HCEC 1CT (cell line): ENCODE measurements at regions not wholly inside any gene's neighbourhood (a gene's known extent, or its start where the extent isn't known, plus 50 kb on each side); places are given as distances from the start of the nearest gene placed in this dataset.
A peak's percentile ranks its signal among the peaks of the same experiment; 100 is the strongest.
"Not testable (repeated sequence)": the region's sequence is repeated elsewhere in the genome, so short reads cannot be mapped to it uniquely, and the experiment has no call there.

Experiments used
- DNase-seq: peaks from one replicate; pipeline ENCODE4 v3.0.0-alpha.2; 2017

- DNase-seq, result no peak
Observed at GRCh38 chr12:34097213-34097612, 74.9 kb downstream of the ALG10 start.

- DNase-seq, result no peak
Observed at GRCh38 chr12:34105392-34105933, 83.2 kb downstream of the ALG10 start.

- DNase-seq, result no peak
Observed at GRCh38 chr12:34106172-34106571, 83.9 kb downstream of the ALG10 start.

GRCh38 chr12:34107016-34107415 is 84.7 kb downstream of the ALG10 start:
- no peak for DNase-seq

- DNase-seq, result no peak
Observed at GRCh38 chr12:34107781-34108404, 85.6 kb downstream of the ALG10 start.

- no peak for DNase-seq
Observed at GRCh38 chr12:34108405-34108803, 86.1 kb downstream of the ALG10 start.

- no peak for DNase-seq
Observed at GRCh38 chr12:34108967-34109366, 86.7 kb downstream of the ALG10 start.

GRCh38 chr12:34109390-34109789 is 87.1 kb downstream of the ALG10 start:
- DNase-seq, result no peak

GRCh38 chr12:34109909-34110531 is 87.7 kb downstream of the ALG10 start:
- not testable (repeated sequence) for DNase-seq

- DNase-seq, result no peak
Observed at GRCh38 chr12:34119366-34119765, 97.1 kb downstream of the ALG10 start.

GRCh38 chr12:34121360-34121759 is 99.1 kb downstream of the ALG10 start:
- DNase-seq, result no peak

GRCh38 chr12:34123092-34123491 is 100.8 kb downstream of the ALG10 start:
- DNase-seq, result peak; percentile 27

- DNase-seq, result no peak
Observed at GRCh38 chr12:34124608-34125007, 102.3 kb downstream of the ALG10 start.

- no peak for DNase-seq
Observed at GRCh38 chr12:34126239-34126641, 103.9 kb downstream of the ALG10 start.

GRCh38 chr12:34126805-34127204 is 104.5 kb downstream of the ALG10 start:
- no peak for DNase-seq

- not testable (repeated sequence) for DNase-seq
Observed at GRCh38 chr12:34127379-34127778, 105.1 kb downstream of the ALG10 start.

- DNase-seq, result no peak
Observed at GRCh38 chr12:34142430-34142829, 120.1 kb downstream of the ALG10 start.

GRCh38 chr12:34151019-34151418 is 128.7 kb downstream of the ALG10 start:
- no peak for DNase-seq

- no peak for DNase-seq
Observed at GRCh38 chr12:34163443-34163842, 141.1 kb downstream of the ALG10 start.

- DNase-seq, result no peak
Observed at GRCh38 chr12:34166427-34167060, 144.2 kb downstream of the ALG10 start.

GRCh38 chr12:34168507-34168906 is 146.2 kb downstream of the ALG10 start:
- DNase-seq, result not testable (repeated sequence)

GRCh38 chr12:34186492-34186891 is 164.2 kb downstream of the ALG10 start:
- no peak for DNase-seq

- no peak for DNase-seq
Observed at GRCh38 chr12:34188974-34189373, 166.7 kb downstream of the ALG10 start.

GRCh38 chr12:34190054-34190453 is 167.8 kb downstream of the ALG10 start:
- DNase-seq, result no peak
